T47D (cell line): ENCODE measurements at regions not wholly inside any gene's neighbourhood (a gene's known extent, or its start where the extent isn't known, plus 50 kb on each side); places are given as distances from the start of the nearest gene placed in this dataset.
"Not testable (repeated sequence)": the region's sequence is repeated elsewhere in the genome, so short reads cannot be mapped to it uniquely, and the experiment has no call there.

Source experiments
- DNase-seq, 2 experiments: peaks; one replicate each; pipeline versions ENCODE4 v3.0.0 to v3.0.0-alpha.2; 2011 to 2012; ENCODE audit warnings: low read depth in 1 of 2, low spot score in 1 of 2
- JUND ChIP-seq: IDR thresholded peaks from 2 replicates; pipeline ENCODE4 v1.6.1; 2012; ENCODE audit warnings: low read depth
- in situ Hi-C: cut with HindIII; loops from 2 replicates; pipeline ENCODE4 v1.10.0; 2016; ENCODE audit warnings: low sequenced_read_pairs, low pct_unique_long_range_greater_than_20kb

DNA sequence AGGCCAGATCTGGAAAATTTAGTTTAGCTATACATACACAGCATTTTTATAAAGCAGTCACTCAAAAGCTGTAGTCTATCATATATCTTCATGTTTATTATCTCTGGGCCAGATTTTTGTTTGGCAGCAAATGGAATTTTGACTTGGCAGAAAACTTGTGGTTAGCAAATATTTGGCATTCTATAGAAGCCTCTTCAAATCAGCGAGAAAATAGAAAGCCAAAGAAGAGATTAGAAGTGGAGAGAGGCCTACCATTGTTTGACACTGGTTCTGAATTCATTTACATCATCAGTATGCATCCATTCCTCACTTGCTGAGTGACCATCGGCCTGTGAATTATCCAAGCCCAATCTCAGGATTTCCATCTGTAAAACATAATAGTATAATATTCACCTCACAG, 1077.6 kb downstream of the GALC start:
- in situ Hi-C loops, result no loop called here
- DNase-seq, result peak in 1 of 2 experiments; percentile 6
- TF ChIP-seq JUND, result no peak

DNA sequence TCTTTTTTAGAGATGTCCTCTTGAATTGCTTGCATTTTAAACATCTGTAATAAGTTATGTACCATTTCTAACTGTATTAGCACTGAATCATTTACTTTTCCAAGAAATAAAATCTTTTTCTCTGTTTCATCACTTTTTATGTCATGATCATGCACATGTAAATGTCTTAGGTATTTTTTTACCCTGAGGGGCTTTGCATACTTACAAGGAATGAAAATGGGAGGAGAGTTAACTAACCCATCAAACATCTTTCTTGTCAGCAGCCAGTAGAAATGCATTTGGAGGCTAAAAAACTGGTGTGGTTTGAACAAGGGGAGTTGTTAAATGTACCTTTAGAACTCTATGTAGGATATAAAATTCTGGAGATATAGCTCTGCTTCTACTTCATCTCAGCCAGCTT, 1080.3 kb downstream of the GALC start:
- TF ChIP-seq JUND, result no peak
- in situ Hi-C loops, result no loop called here
- no peak for DNase-seq

DNA sequence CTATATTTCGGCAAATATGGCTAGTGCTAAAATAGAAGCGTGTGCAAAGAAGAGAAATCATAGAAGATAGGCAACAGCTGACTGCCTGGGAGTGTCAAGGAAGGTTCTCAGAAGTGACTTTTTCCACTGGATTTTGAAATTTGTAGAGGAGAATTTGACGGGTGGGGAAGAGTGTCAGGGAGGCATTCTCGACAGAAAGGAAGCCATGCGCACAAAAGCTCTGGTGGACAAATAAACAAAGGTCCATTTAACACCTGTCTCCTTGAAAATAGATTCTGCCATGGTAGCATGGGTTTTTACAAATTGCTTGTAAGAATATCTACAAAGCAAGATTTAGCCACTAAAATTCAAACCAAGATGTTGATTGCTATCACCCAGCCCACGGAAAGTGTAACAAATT, 1081.5 kb downstream of the GALC start:
- DNase-seq, result no peak
- in situ Hi-C loops, result no loop called here
- TF ChIP-seq JUND, result no peak

DNA sequence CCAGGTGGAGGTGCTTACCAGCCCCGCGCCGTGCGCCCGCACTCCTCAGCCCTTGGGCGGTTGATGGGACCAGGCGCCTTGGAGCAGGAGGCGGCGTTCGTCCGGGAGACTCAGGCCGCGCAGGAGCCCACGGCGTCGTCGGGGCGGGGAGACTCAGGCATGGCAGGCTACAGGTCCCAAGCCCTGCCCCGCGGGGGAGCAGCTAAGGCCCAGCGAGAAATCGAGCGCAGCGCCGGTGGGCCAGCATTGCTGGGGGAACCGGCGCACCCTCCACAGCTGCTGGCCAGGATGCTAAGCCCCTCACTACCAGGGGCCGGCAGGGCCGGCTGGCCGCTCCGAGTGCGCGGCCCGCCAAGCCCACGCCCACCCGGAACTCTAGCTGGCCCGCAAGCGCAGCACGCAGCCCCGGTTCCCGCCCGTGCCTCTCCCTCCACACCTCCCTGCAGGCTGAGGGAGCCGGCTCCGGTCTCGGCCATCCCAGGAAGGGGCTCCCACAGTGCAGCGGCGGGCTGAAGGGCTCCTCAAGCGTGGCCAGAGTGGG, 1087.5 kb downstream of the GALC start:
- in situ Hi-C loops, DNase-seq: not testable (repeated sequence)

DNA sequence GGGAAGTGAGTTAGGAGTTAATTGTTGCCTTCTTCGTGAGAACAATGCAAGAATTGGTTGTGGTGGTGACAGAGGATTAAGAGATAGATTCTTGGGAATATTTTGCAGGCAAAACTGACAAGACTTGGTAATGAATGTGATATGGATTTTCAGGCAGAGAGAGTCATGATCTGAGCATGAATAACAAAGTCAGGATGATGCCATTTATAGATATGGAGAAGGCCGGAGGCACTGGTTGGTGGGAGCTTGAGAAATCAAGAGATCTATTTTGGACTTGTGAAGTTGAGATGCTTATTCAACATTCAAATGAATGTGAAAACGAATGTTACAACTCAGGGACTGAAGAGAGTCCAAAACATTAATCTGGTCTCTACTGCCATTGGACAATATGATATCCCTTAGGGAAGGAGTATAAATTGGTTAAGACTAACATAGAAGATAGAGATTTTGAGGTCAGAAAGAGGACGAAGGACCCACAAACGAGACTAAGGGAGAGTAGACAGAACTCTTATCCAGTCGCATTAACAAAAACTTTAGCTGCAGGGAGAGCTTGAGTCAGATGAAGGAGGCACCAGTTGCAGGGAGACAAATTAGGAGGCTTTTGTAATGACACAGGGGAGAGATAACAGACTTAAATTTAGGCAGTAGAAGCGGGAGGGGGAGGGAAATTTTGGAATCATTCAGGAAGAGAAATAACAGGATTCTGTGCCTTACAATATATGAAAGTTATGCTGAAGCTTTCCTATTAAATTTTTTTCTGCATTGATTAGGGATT, 1090.6 kb downstream of the GALC start:
- TF ChIP-seq JUND, result no peak
- DNase-seq, result no peak
- in situ Hi-C loops, result no loop called here

DNA sequence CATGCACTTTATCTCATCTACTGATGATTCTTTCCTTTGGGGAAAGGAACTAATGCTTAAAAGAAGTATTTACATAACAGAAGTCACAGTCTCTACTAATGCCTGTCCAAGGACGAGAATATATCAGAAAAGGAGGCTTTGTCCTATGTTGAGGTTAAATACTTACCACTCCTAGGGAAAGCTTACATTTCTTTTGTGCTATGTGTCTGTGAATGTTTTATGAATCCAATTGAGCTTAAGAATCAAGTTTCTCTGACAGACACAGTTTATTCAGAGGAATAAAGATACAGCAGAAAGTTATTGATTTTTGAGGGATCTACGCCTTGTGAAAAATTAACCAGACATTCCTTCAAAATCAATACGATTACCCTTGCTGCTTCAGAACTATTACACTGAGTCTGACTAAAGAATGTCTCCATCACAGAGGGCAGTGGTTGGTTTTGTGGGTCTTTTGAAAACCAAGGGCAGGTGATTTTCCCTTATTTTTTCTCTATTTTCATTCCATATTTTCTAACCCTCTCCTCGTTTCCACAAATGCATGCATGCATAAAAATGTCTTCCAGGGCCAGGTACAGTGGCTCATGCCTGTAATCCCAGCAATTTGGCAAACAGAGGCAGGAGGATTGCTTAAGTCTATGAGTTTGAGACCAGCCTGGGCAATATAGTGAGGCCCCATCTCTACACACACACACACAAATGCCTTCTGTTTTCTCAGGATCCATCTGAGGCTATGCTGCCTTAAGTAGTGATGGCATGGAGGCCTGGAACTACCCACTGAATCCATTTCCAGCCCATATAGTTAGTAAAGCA, 1095.1 kb downstream of the GALC start:
- in situ Hi-C loops, result no loop called here
- no peak for TF ChIP-seq JUND
- DNase-seq, result no peak

DNA sequence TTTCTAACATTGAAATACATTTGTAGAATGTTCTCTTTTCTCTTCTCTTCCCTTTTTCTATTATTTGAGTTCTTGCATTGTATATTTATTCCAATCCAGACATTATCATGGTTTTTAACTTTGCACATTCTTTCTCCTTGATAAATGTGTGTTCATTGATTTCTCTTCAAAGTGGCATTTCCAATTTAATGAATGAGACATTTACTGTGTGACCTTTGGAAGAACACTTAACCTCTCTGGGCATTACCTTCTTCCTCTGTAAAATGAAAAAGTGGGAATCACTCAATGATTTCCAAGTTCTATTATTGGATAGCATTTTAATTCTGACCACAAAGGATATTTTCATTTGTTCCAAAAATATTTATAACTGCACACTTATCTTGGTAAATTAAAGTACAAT, 1095.8 kb downstream of the GALC start:
- no peak for DNase-seq
- TF ChIP-seq JUND, result no peak
- in situ Hi-C loops, result no loop called here

DNA sequence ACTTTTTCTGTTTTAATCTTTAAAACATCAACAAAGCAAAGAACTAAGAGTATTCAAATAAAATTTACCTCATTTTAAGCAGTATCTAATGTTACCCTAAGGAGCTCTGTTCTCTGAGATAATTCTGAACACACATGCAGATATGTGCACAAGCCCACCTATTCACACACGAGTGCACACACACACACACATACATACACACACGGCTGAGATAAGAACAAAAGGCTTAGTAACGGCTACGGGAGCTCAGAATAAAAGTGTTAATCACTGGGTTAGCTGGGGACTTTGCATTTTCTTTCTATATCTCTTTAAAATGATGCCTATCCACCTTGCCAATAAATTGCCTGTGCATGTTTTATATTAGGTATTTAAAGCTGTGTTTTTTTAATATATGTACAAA, 1096.3 kb downstream of the GALC start:
- no peak for DNase-seq
- in situ Hi-C loops, result no loop called here
- no peak for TF ChIP-seq JUND

DNA sequence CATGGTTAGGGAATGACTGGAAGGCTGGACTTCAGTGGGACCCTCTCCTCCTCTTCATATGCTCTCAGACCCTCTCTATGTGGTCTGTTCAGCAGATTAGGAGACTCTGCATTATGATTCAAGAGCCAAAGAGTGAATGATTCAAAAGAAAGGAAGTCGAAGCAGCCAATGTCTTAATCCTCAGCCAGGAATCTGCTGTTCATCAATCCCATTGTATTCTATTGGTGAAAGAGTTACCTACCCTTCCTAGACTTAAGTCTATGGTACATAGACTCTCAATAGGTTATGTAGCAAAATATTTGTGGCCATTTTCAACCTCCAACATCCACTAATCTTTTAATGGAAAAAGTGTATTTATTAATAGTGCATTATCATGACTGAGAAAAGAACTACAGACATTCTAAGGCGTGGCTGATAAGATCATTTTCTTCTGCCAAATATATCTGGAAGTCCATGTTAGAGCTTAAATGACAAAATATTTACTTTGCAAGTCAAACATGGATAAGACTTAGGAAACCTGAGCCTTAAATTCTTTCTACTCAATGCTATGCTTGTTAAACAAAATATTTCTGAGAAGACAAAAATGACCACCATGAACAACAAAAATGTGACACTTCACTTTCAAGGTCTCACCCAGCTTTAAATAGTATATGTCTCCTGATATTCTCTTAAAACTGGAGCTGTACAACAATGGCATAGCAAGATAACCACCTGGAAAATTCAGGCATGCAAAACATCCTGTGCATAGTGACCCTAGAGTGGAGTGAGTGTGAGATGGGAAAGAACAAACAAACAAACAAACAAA, 1100.6 kb downstream of the GALC start:
- in situ Hi-C loops, result no loop called here
- peak in 1 of 2 experiments; percentile 29 for DNase-seq
- TF ChIP-seq JUND, result no peak

DNA sequence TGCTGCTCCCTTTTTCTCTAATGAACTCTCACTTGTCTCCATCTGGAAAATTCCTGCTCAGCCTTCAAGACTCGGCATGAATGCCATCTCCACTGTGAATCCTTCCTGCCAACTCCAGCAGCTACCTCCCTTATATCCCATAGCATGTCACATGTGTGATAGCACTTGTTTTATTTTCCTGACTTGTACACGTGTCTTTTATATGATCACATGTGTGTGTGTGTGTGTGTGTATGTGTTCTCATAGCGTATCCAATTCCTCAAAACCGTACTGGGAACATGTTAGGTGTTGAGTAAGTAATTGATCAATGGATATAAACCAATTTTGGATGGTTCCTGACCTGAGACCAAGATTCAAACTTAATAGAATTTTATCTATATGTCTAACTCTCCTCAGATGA, 1107.7 kb downstream of the GALC start:
- DNase-seq, result no peak
- TF ChIP-seq JUND, result no peak
- in situ Hi-C loops, result no loop called here

DNA sequence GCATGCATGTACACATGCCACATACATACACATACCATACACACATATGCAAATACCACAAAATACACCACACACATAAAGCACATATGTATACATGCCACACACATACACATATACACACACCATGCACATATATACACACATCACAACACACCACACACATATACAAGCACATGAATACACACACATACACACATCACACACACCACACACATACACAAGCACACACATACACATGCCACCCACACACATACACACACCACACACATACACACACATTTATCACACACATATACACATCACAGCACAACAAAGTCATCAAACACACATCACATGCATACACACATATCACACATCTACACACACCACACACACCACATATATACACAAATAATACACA, 1108.5 kb downstream of the GALC start:
- TF ChIP-seq JUND, result no peak
- DNase-seq, result no peak
- in situ Hi-C loops, result no loop called here

DNA sequence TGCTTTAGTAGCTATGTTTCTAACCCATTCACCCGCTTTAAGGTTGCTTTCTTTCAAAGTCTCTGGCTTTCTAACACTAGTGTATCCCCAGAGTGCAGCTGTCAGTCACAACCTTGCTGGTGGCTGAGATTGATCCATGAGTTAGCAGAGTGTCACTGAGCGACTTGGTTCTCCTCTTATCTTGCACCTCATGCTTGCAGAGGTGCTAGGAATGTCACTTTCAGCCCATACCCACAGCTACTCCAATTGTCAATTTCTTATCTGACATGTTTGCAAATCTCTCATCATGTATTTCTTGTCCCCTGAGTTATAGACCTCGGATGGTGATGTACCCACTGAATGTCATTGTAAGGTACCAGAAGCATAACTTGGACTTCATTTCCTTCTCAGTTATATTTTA, 1110.2 kb downstream of the GALC start:
- in situ Hi-C loops, result no loop called here
- TF ChIP-seq JUND, result no peak
- DNase-seq, result no peak

DNA sequence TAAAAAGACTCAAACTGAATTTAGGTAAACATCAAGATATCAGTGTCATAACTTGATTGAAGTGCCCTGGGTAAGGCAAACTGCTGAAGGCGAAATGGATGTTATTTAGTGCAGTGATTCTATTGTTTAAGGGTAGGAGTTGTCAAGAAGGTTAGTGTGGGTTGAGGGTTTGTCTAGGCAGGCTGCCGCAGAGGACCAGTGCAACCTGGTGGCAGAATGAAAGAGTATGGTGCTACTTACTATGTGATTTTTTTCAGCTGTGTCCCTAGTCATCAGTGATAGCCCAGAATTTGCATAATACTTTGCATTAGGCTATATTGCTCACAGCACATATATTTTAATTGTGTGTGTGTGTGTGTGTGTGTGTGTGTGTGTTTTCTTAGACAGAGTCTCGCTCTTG, 1127.0 kb downstream of the GALC start:
- TF ChIP-seq JUND, result no peak
- in situ Hi-C loops, result no loop called here
- DNase-seq, result peak in 1 of 2 experiments; percentile 14
